ENCODE measurements at regions not wholly inside any gene's neighbourhood (a gene's known extent, or its start where the extent isn't known, plus 50 kb on each side); places are given as distances from the start of the nearest gene placed in this dataset.

DNA sequence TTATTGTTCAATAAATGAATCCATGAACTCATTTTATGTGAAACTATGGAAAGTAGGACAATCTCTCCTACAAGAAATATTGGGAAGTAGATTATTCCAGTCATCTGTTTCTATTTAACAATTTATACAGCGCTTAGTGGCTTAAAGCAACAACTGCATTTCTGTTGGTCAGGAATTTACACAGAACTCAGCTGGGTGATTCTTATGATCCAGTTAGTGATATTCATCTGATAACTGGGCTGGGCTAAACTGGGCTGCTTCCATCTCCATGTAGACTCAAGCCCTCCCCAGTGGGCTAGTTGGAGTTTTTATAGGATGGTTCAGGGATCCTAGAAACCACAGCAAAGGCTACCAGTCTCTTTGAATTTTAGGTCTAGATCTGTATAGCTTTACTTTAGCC is 497.9 kb upstream of the NEGR1 start:
- intact Hi-C loops (cut with micrococcal nuclease) = no loop called here
- ChIA-PET POLR2A (no interaction called here), CTCF (no interaction called here)
- no peak for DNase-seq
- TF ChIP-seq, protein P1, sequence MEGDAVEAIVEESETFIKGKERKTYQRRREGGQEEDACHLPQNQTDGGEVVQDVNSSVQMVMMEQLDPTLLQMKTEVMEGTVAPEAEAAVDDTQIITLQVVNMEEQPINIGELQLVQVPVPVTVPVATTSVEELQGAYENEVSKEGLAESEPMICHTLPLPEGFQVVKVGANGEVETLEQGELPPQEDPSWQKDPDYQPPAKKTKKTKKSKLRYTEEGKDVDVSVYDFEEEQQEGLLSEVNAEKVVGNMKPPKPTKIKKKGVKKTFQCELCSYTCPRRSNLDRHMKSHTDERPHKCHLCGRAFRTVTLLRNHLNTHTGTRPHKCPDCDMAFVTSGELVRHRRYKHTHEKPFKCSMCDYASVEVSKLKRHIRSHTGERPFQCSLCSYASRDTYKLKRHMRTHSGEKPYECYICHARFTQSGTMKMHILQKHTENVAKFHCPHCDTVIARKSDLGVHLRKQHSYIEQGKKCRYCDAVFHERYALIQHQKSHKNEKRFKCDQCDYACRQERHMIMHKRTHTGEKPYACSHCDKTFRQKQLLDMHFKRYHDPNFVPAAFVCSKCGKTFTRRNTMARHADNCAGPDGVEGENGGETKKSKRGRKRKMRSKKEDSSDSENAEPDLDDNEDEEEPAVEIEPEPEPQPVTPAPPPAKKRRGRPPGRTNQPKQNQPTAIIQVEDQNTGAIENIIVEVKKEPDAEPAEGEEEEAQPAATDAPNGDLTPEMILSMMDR (IDR thresholded peaks at IDR 0.05) = no peak
- Mint-ChIP-seq H3K36me3 (ENCODE audit: low read depth) (no peaks in the 10 kb centered on the region), H3K4me3 (no peak overlapping the region), H3K4me1 (ENCODE audit: low read depth) (no peaks in the 10 kb centered on the region), H3K27me3 (no peaks in the 10 kb centered on the region), H3K9me3 (peaks cover 3% of the 10 kb centered on the region), H3K27ac (no peak overlapping the region)
- no peak for ATAC-seq

DNA sequence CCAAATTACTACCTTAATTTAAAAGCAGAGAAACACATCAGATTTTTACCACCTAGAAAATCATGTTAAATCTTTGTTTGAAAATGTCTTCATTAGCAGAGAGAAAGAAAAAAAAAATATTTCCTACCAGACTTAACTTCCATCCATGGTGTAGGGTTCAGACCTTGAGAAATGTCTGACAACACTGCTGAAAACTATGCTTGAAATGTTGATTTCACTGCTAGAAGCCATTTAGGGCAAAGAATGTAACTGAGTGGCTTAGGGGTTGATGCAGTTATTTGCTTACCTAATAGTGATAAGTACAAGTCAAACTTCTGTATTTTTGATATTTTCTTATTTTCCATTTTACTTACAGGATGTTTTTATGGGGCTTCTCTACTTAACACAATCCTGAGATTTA is 495.6 kb upstream of the NEGR1 start:
- DNase-seq (no peak), ATAC-seq (no peak)
- no peaks in the 10 kb centered on the region for H3K36me3 Mint-ChIP-seq (ENCODE audit: low read depth)
- H3K4me3 Mint-ChIP-seq = no peak overlapping the region
- H3K4me1 Mint-ChIP-seq (ENCODE audit: low read depth) = no peaks in the 10 kb centered on the region
- no peaks in the 10 kb centered on the region for H3K27me3 Mint-ChIP-seq
- ChIA-PET POLR2A (no interaction called here), CTCF (no interaction called here)
- TF ChIP-seq, protein P1 (IDR thresholded peaks at IDR 0.05) = no peak
- peaks cover 7% of the 10 kb centered on the region for H3K9me3 Mint-ChIP-seq
- no peak overlapping the region for H3K27ac Mint-ChIP-seq
- intact Hi-C loops (cut with micrococcal nuclease) = no loop called here

- H3K36me3 Mint-ChIP-seq (ENCODE audit: low read depth) = no peaks in the 10 kb centered on the region
- H3K4me3 Mint-ChIP-seq = no peak overlapping the region
- intact Hi-C loops (cut with micrococcal nuclease) = no loop called here
- ATAC-seq = no peak
- POLR2A ChIA-PET = no interaction called here
- no peak for DNase-seq
- H3K4me1 Mint-ChIP-seq (ENCODE audit: low read depth) = no peaks in the 10 kb centered on the region
- TF ChIP-seq, protein P1 (IDR thresholded peaks at IDR 0.05) = no peak
- CTCF ChIA-PET = no interaction called here
- H3K9me3 Mint-ChIP-seq = peaks cover 5% of the 10 kb centered on the region
- no peak overlapping the region for H3K27ac Mint-ChIP-seq
- no peaks in the 10 kb centered on the region for H3K27me3 Mint-ChIP-seq
Observed at GRCh38 chr1:72763481-72763880, 481.1 kb upstream of the NEGR1 start.

DNA sequence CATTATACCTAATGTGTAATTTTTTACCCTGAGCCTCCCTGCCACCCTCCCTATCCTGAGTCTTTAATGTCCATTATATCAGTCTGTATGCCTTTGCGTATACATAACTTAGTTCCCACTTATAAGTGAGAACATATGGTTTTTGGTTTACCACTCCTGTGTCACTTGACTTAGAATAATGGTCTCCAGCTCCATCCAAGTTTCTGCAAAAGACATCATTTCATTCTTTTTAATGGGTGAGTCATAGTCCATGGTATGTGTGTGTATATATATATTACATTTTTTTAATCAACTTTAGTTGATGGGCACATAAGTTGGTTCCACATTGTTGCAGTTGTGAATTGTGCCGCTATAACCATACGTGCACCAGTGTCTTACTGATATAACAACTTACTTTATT is 477.1 kb upstream of the NEGR1 start:
- POLR2A ChIA-PET = no interaction called here
- CTCF ChIA-PET = no interaction called here
- DNase-seq = no peak
- no peak for ATAC-seq
- Mint-ChIP-seq H3K9me3 (peaks cover 4% of the 10 kb centered on the region), H3K4me3 (no peak overlapping the region), H3K27me3 (no peaks in the 10 kb centered on the region), H3K36me3 (ENCODE audit: low read depth) (no peaks in the 10 kb centered on the region), H3K27ac (no peak overlapping the region), H3K4me1 (ENCODE audit: low read depth) (no peaks in the 10 kb centered on the region)
- intact Hi-C loops (cut with micrococcal nuclease) = no loop called here
- TF ChIP-seq, protein P1 (IDR thresholded peaks at IDR 0.05) = no peak

DNA sequence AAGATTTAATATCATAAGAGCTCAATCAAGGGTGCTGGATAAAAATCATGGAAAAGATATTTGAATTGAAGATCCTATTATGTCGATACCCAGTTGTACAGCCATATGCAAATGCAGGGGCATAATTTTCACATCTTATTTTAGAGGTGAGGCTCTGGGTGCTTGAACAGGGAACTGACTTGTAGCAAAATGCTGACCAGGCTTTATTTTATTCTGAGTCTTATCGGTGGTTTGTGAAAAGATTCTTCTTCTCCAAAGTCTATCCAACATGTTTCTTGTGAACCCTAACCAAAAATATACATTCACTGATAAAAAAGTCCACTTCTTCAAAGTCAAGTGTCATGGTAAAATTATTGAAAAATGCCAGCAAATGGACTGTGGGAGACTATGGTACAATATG is 475.5 kb upstream of the NEGR1 start:
- no peak overlapping the region for H3K4me3 Mint-ChIP-seq
- CTCF ChIA-PET = no interaction called here
- POLR2A ChIA-PET = no interaction called here

More for the DNA sequence above, 475.5 kb upstream of the NEGR1 start:
- Mint-ChIP-seq H3K36me3 (ENCODE audit: low read depth) (no peaks in the 10 kb centered on the region), H3K27me3 (no peaks in the 10 kb centered on the region), H3K9me3 (peaks cover 4% of the 10 kb centered on the region), H3K4me1 (ENCODE audit: low read depth) (no peaks in the 10 kb centered on the region), H3K27ac (no peak overlapping the region)
- TF ChIP-seq, protein P1 (IDR thresholded peaks at IDR 0.05) = no peak
- DNase-seq (no peak), ATAC-seq (no peak)
- intact Hi-C loops (cut with micrococcal nuclease) = no loop called here

All from activated CD8-positive, alpha-beta T cell treated with anti-CD3 and anti-CD28 coated beads for 36 hours (primary cell).